ENCODE measurements at regions not wholly inside any gene's neighbourhood (a gene's known extent, or its start where the extent isn't known, plus 50 kb on each side); places are given as distances from the start of the nearest gene placed in this dataset.
"Not testable (repeated sequence)": the region's sequence is repeated elsewhere in the genome, so short reads cannot be mapped to it uniquely, and the experiment has no call there.

- not testable (repeated sequence) for TF ChIP-seq POLR2A (IDR thresholded peaks at IDR 0.05)
- TF ChIP-seq, protein P1, sequence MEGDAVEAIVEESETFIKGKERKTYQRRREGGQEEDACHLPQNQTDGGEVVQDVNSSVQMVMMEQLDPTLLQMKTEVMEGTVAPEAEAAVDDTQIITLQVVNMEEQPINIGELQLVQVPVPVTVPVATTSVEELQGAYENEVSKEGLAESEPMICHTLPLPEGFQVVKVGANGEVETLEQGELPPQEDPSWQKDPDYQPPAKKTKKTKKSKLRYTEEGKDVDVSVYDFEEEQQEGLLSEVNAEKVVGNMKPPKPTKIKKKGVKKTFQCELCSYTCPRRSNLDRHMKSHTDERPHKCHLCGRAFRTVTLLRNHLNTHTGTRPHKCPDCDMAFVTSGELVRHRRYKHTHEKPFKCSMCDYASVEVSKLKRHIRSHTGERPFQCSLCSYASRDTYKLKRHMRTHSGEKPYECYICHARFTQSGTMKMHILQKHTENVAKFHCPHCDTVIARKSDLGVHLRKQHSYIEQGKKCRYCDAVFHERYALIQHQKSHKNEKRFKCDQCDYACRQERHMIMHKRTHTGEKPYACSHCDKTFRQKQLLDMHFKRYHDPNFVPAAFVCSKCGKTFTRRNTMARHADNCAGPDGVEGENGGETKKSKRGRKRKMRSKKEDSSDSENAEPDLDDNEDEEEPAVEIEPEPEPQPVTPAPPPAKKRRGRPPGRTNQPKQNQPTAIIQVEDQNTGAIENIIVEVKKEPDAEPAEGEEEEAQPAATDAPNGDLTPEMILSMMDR (IDR thresholded peaks at IDR 0.05): not testable (repeated sequence)
Observed at GRCh38 chr13:87186647-87187046, 484.5 kb upstream of the SLITRK5 start.

All from ovary (tissue), 3 donors.